MM.1S (cell line): ENCODE measurements at regions not wholly inside any gene's neighbourhood (a gene's known extent, or its start where the extent isn't known, plus 50 kb on each side); places are given as distances from the start of the nearest gene placed in this dataset.

Experiments used
- EZH2phosphoT487 ChIP-seq: fragments of 300-600 bp; sonication (generic); IDR thresholded peaks from 2 replicates; pipeline ENCODE4 v1.6.1; 2018; ENCODE audit warnings: antibody characterized with exemption, low read length
- TF ChIP-seq, protein P1 (sequence below): fragments of 300-600 bp; sonication (generic); IDR thresholded peaks from 2 replicates; pipeline ENCODE4 v1.5.1; 2016; ENCODE audit warnings: antibody characterized with exemption, low read length, mixed read lengths

DNA sequence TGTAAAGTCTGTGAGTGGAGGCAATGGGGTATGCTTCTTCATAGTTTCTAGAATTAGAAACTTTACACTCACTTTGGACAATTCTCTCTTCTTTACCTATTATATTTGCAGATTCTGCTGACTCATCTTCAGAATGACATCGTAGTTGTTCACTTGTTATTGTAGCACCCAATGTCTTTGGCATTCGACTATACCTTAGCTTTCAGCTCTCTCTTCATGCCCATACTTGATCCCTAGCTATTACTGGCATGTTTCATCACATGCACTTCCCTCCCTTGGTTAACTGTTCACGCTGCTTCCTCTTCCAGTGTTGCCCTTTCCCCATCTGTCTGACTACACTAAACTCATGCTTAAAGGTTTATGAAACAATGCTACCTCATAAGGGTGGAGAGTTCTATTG lies 298.1 kb upstream of the TCF21 start:
- TF ChIP-seq, protein P1, sequence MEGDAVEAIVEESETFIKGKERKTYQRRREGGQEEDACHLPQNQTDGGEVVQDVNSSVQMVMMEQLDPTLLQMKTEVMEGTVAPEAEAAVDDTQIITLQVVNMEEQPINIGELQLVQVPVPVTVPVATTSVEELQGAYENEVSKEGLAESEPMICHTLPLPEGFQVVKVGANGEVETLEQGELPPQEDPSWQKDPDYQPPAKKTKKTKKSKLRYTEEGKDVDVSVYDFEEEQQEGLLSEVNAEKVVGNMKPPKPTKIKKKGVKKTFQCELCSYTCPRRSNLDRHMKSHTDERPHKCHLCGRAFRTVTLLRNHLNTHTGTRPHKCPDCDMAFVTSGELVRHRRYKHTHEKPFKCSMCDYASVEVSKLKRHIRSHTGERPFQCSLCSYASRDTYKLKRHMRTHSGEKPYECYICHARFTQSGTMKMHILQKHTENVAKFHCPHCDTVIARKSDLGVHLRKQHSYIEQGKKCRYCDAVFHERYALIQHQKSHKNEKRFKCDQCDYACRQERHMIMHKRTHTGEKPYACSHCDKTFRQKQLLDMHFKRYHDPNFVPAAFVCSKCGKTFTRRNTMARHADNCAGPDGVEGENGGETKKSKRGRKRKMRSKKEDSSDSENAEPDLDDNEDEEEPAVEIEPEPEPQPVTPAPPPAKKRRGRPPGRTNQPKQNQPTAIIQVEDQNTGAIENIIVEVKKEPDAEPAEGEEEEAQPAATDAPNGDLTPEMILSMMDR, result no peak
- TF ChIP-seq EZH2phosphoT487, result no peak
